DLD1 (cell line): ENCODE measurements at regions not wholly inside any gene's neighbourhood (a gene's known extent, or its start where the extent isn't known, plus 50 kb on each side); places are given as distances from the start of the nearest gene placed in this dataset.
"Not testable (repeated sequence)": the region's sequence is repeated elsewhere in the genome, so short reads cannot be mapped to it uniquely, and the experiment has no call there.

Experiments used
- in situ Hi-C: cut with HindIII; loops from 2 replicates; pipeline ENCODE4 v1.10.0; 2017; ENCODE audit warnings: low sequenced_read_pairs

GRCh38 chr11:35046681-35047080, 92.3 kb upstream of the CD44 start:
- in situ Hi-C loops, result no loop called here

- in situ Hi-C loops, result no loop called here
Measured at GRCh38 chr11:35047179-35047578, 91.8 kb upstream of the CD44 start.

GRCh38 chr11:35047769-35048168, 91.2 kb upstream of the CD44 start:
- in situ Hi-C loops, result no loop called here

- in situ Hi-C loops, result not testable (repeated sequence)
Measured at GRCh38 chr11:35048346-35048745, 90.6 kb upstream of the CD44 start.

- in situ Hi-C loops, result no loop called here
Measured at GRCh38 chr11:35049859-35050531, 89.0 kb upstream of the CD44 start.

GRCh38 chr11:35050541-35050995, 88.4 kb upstream of the CD44 start:
- in situ Hi-C loops, result no loop called here

GRCh38 chr11:35056391-35057093, 82.4 kb upstream of the CD44 start:
- in situ Hi-C loops, result no loop called here

GRCh38 chr11:35057926-35058668, 80.9 kb upstream of the CD44 start:
- in situ Hi-C loops, result no loop called here

- in situ Hi-C loops, result no loop called here
Measured at GRCh38 chr11:35058669-35059434, 80.1 kb upstream of the CD44 start.

GRCh38 chr11:35061516-35062440, 77.2 kb upstream of the CD44 start:
- in situ Hi-C loops, result no loop called here

GRCh38 chr11:35063488-35063931, 75.5 kb upstream of the CD44 start:
- in situ Hi-C loops, result no loop called here

GRCh38 chr11:35064114-35064800, 74.7 kb upstream of the CD44 start:
- in situ Hi-C loops, result no loop called here

GRCh38 chr11:35065566-35065965, 73.4 kb upstream of the CD44 start:
- in situ Hi-C loops, result no loop called here

GRCh38 chr11:35066030-35066429, 72.9 kb upstream of the CD44 start:
- in situ Hi-C loops, result no loop called here

- in situ Hi-C loops, result no loop called here
Measured at GRCh38 chr11:35066783-35067423, 72.1 kb upstream of the CD44 start.

- in situ Hi-C loops, result no loop called here
Measured at GRCh38 chr11:35071722-35072121, 67.2 kb upstream of the CD44 start.

- in situ Hi-C loops, result no loop called here
Measured at GRCh38 chr11:35073691-35074419, 65.1 kb upstream of the CD44 start.
